Adrenal gland (tissue), 9 donors: ENCODE measurements at regions not wholly inside any gene's neighbourhood (a gene's known extent, or its start where the extent isn't known, plus 50 kb on each side); places are given as distances from the start of the nearest gene placed in this dataset.
"Not testable (repeated sequence)": the region's sequence is repeated elsewhere in the genome, so short reads cannot be mapped to it uniquely, and the experiment has no call there.

ENCODE experiments used
- DNase-seq, 7 donors: peaks; one replicate each; pipeline ENCODE4 v3.0.0-alpha.2; 2019 to 2020
- H3K27ac ChIP-seq, 5 donors: fragments of 200-600 bp; sonication (generic) in 4 of 5; 1 replicate in 3 of 5; 2 replicates in 2 of 5; pipeline versions ENCODE4 v1.5.1 to v1.8.0; 2016 to 2020; ENCODE audit warnings: mild to moderate bottlenecking in 1 of 5
- H3K27me3 ChIP-seq: fragments of 200-600 bp; 2 replicates; pipeline ENCODE4 v1.8.0; 2021
- H3K36me3 ChIP-seq, 2 donors: fragments of 200-600 bp; replicated peaks in 1 of 2; 1 replicate in 1 of 2; 2 replicates in 1 of 2; pipeline versions ENCODE4 v1.5.1 to v1.8.0; 2018 to 2022
- H3K4me1 ChIP-seq, 2 donors: fragments of 200-600 bp; replicated peaks in 1 of 2; 1 replicate in 1 of 2; 2 replicates in 1 of 2; pipeline versions ENCODE4 v1.5.1 to v1.8.0; 2018 to 2021
- H3K4me3 ChIP-seq, 4 donors: fragments of 200-600 bp; sonication (generic) in 3 of 4; one replicate each; pipeline ENCODE4 v1.5.1; 2016 to 2018
- H3K9me3 ChIP-seq, 3 donors: fragments of 200-600 bp; sonication (generic) in 1 of 3; replicated peaks in 1 of 3; 1 replicate in 2 of 3; 2 replicates in 1 of 3; pipeline versions ENCODE4 v1.5.1 to v1.8.0; 2016 to 2021
- CTCF ChIP-seq, 6 experiments: fragments of 450-650 bp in 4 of 6; fragments of 200-600 bp in 2 of 6; sonication (generic) in 1 of 6; IDR thresholded peaks; 1 replicate in 5 of 6; 2 replicates in 1 of 6; pipeline versions ENCODE4 v1.5.1 to v1.8.0; 2016 to 2021; ENCODE audit warnings: antibody characterized with exemption in 6 of 6, mild to moderate bottlenecking in 2 of 6, moderate library complexity in 1 of 6
- POLR2A ChIP-seq, 2 donors: fragments of 450-650 bp; IDR thresholded peaks; one replicate each; pipeline ENCODE4 v1.6.1; 2017; ENCODE audit warnings: antibody characterized with exemption in 2 of 2, mild to moderate bottlenecking in 2 of 2, moderate library complexity in 1 of 2
- WGBS, 4 donors: extraction: QIAGEN DNeasy Blood & Tissue Kit in 2 of 4; methylation state at CpG; one replicate each; pipeline versions ENCODE4 v1.1.5 to v1.1.7; 2013 to 2017; 5-methylcytosine and 5-hydroxymethylcytosine counted together
- intact Hi-C, 2 donors: fragments of 100-400 bp; cut with DNase I; formaldehyde crosslinking; loops; one replicate each; pipeline versions ENCODE4 v1.14.1 to v1.15.0; 2022 to 2023
- donor health status: healthy with polysubstance abuse.
- donor health status: Bipolar disorder and iron deficiency.
- donor health status: DM: yes; HTN: yes; CAD: no.
- donor health status: DM: no; HTN: no; CAD: no.
- donor health status: DM: no; HTN: no; CAD: no.

GRCh38 chr15:81882504-81882903, 163.3 kb downstream of the MEX3B start:
- no peak for DNase-seq
- intact Hi-C loops = no loop called here
- H3K4me1 ChIP-seq = no peaks in the 10 kb centered on the region
- no peak overlapping the region for H3K4me3 ChIP-seq
- H3K9me3 ChIP-seq = peaks cover 0 to 7% (median 0%) of the 10 kb centered on the region in 3 donors
- peaks cover 6% of the 10 kb centered on the region for H3K27me3 ChIP-seq
- TF ChIP-seq POLR2A (IDR thresholded peaks at IDR 0.05) (no peak), CTCF (IDR thresholded peaks at IDR 0.05) (no peak)
- WGBS, 4 donors = 56 to 59% (median 57%) methylated on average over 5 of the region's 5 CpGs
- no peaks in the 10 kb centered on the region for H3K36me3 ChIP-seq
- H3K27ac ChIP-seq = no peak overlapping the region

- intact Hi-C loops = no loop called here
- Histone ChIP-seq H3K4me1 (no peaks in the 10 kb centered on the region), H3K4me3 (no peak overlapping the region), H3K36me3 (no peaks in the 10 kb centered on the region), H3K27ac (no peak overlapping the region), H3K27me3 (peaks cover 6% of the 10 kb centered on the region), H3K9me3 (peaks cover 0 to 7% (median 0%) of the 10 kb centered on the region in 3 donors)
- DNase-seq = no peak
- TF ChIP-seq POLR2A (IDR thresholded peaks at IDR 0.05) = no peak
- TF ChIP-seq CTCF (IDR thresholded peaks at IDR 0.05) = no peak
- 52 to 64% (median 61%) methylated on average over 5 of the region's 5 CpGs for WGBS, 4 donors
These were observed 165.0 kb downstream of the MEX3B start for GRCh38 chr15:81880833-81881232.

- Histone ChIP-seq H3K4me3 (no peak overlapping the region), H3K36me3 (no peaks in the 10 kb centered on the region), H3K4me1 (no peaks in the 10 kb centered on the region), H3K27me3 (peaks cover 6% of the 10 kb centered on the region), H3K27ac (no peak overlapping the region), H3K9me3 (peaks cover 0 to 7% (median 0%) of the 10 kb centered on the region in 3 donors)
- intact Hi-C loops = no loop called here
- DNase-seq = no peak
- WGBS, 4 donors = 57 to 74% (median 72%) methylated on average over 2 to 4 of the region's 4 CpGs
- TF ChIP-seq POLR2A (IDR thresholded peaks at IDR 0.05) (no peak), CTCF (IDR thresholded peaks at IDR 0.05) (no peak)
These were observed 165.5 kb downstream of the MEX3B start for GRCh38 chr15:81880314-81880713.

GRCh38 chr15:81875717-81876116, 170.1 kb downstream of the MEX3B start:
- WGBS, 4 donors = 69 to 100% (median 87%) methylated on average over 1 of the region's 1 CpG
- intact Hi-C loops, H3K27ac ChIP-seq: not testable (repeated sequence)

GRCh38 chr15:81870746-81871106, 175.1 kb downstream of the MEX3B start:
- DNase-seq, H3K4me1 ChIP-seq, H3K27me3 ChIP-seq, H3K36me3 ChIP-seq, intact Hi-C loops, H3K4me3 ChIP-seq, H3K27ac ChIP-seq, H3K9me3 ChIP-seq: not testable (repeated sequence)
- 76 to 93% (median 87%) methylated on average over 10 to 21 of the region's 29 CpGs; no CpG with 5 or more reads in 1 of the 4 donors for WGBS, 4 donors

More at GRCh38 chr15:81875717-81876116, 170.1 kb downstream of the MEX3B start:
- not testable (repeated sequence) for H3K36me3 ChIP-seq, H3K4me1 ChIP-seq, H3K27me3 ChIP-seq, H3K9me3 ChIP-seq, DNase-seq, H3K4me3 ChIP-seq

GRCh38 chr15:81870062-81870745, 175.6 kb downstream of the MEX3B start:
- H3K27ac ChIP-seq, intact Hi-C loops, DNase-seq, H3K4me3 ChIP-seq, H3K36me3 ChIP-seq, H3K27me3 ChIP-seq, H3K9me3 ChIP-seq, H3K4me1 ChIP-seq: not testable (repeated sequence)
- WGBS, 4 donors = 75 to 80% (median 79%) methylated on average over 16 of the region's 16 CpGs
